ENCODE measurements at regions not wholly inside any gene's neighbourhood (a gene's known extent, or its start where the extent isn't known, plus 50 kb on each side); places are given as distances from the start of the nearest gene placed in this dataset.

DNA sequence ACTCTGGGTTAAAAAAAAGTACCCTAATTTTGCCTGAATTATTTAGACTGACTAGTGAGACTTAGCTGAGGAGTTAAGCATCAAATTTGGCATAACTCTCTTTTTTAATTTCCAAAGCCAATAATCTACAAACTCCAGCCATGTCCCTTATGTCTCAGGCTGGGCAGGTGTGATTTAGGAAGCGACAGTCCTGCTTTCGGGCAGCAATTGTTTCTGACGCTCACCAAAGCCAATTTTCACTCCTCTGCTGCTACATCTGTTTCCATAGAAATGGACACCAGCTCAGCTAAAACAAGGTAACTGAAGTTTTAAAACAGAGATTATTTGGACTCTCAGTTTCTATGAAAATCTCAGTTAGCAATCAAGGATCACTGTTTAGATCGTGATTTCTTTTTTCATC lies 338.7 kb downstream of the ABCC12 start:
- Histone ChIP-seq H3K27me3 (ENCODE audit: control insufficient read depth, extremely low read depth, insufficient read depth, low read length) (no peaks in the 10 kb centered on the region), H3K27ac (ENCODE audit: control insufficient read depth, insufficient read depth, low read length) (no peak overlapping the region), H3K36me3 (ENCODE audit: control insufficient read depth in 2 of 2, extremely low read depth in 1 of 2, insufficient read depth in 2 of 2, low read length in 2 of 2) (no peaks in the 10 kb centered on the region), H3K4me1 (ENCODE audit: control insufficient read depth, extremely low read depth, insufficient read depth, low read length) (no peaks in the 10 kb centered on the region), H3K4me2 (ENCODE audit: control insufficient read depth, extremely low read depth, insufficient read depth, low read depth, low read length) (no peak overlapping the region), H3K9ac (ENCODE audit: control insufficient read depth, extremely low read depth, insufficient read depth, low read length) (no peak overlapping the region), H3K79me2 (ENCODE audit: control insufficient read depth, insufficient read depth, low read length) (no peaks in the 10 kb centered on the region), H3K9me1 (ENCODE audit: control insufficient read depth, extremely low read depth, insufficient read depth, low read length) (no peaks in the 10 kb centered on the region), H3K4me3 (ENCODE audit: control insufficient read depth in 2 of 3, extremely low read depth in 1 of 3, insufficient read depth in 2 of 3, low read depth in 1 of 3, low read length in 3 of 3) (no peak overlapping the region), H3K9me3 (ENCODE audit: control insufficient read depth, low read depth, low read length) (peaks cover 4% of the 10 kb centered on the region), H2AFZ (ENCODE audit: control insufficient read depth, low read length) (no peak overlapping the region), H4K20me1 (ENCODE audit: control insufficient read depth, extremely low read depth, insufficient read depth, low read length) (no peaks in the 10 kb centered on the region)
- DNase-seq (ENCODE audit: low read depth, low spot score) (no peak), FAIRE-seq (no peak)
- TF ChIP-seq, protein P1, sequence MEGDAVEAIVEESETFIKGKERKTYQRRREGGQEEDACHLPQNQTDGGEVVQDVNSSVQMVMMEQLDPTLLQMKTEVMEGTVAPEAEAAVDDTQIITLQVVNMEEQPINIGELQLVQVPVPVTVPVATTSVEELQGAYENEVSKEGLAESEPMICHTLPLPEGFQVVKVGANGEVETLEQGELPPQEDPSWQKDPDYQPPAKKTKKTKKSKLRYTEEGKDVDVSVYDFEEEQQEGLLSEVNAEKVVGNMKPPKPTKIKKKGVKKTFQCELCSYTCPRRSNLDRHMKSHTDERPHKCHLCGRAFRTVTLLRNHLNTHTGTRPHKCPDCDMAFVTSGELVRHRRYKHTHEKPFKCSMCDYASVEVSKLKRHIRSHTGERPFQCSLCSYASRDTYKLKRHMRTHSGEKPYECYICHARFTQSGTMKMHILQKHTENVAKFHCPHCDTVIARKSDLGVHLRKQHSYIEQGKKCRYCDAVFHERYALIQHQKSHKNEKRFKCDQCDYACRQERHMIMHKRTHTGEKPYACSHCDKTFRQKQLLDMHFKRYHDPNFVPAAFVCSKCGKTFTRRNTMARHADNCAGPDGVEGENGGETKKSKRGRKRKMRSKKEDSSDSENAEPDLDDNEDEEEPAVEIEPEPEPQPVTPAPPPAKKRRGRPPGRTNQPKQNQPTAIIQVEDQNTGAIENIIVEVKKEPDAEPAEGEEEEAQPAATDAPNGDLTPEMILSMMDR (optimal IDR thresholded peaks at IDR 0.05 in 1 of 3, IDR thresholded peaks at IDR 0.05 in 1 of 3, conservative IDR thresholded peaks at IDR 0.05 in 1 of 3; ENCODE audit: extremely low read depth in 1 of 3, insufficient read depth in 2 of 3, low read length in 3 of 3), result no peak
- no peak for TF ChIP-seq EZH2 (IDR thresholded peaks at IDR 0.05; ENCODE audit: low read length)
- dilution Hi-C loops (cut with MboI; ENCODE audit: extremely low pct_ligation_motif_present, low sequenced_read_pairs), result no loop called here

DNA sequence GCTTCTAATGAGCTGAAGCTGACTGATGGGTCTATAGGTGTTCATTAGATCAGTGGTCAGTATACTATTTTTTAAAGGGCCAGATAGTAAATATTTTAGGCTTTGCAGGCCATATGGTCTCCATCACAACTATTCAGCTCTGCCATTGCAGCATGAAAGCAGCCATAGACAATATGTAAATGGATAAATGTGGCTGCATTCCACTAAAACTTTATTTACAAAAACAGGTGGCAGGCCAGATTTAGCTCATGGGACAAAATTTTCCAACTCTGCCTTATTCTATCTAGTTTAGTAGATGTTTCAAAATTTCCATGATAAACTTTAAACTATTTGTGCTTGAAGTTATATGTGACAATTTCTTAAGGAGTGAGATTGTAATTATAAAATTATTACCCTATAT lies 339.3 kb downstream of the ABCC12 start:
- no peak for DNase-seq (ENCODE audit: low read depth, low spot score)
- dilution Hi-C loops (cut with MboI; ENCODE audit: extremely low pct_ligation_motif_present, low sequenced_read_pairs), result no loop called here
- Histone ChIP-seq H3K9ac (ENCODE audit: control insufficient read depth, extremely low read depth, insufficient read depth, low read length) (no peak overlapping the region), H3K4me2 (ENCODE audit: control insufficient read depth, extremely low read depth, insufficient read depth, low read depth, low read length) (no peak overlapping the region), H3K4me3 (ENCODE audit: control insufficient read depth in 2 of 3, extremely low read depth in 1 of 3, insufficient read depth in 2 of 3, low read depth in 1 of 3, low read length in 3 of 3) (no peak overlapping the region), H4K20me1 (ENCODE audit: control insufficient read depth, extremely low read depth, insufficient read depth, low read length) (no peaks in the 10 kb centered on the region), H3K27me3 (ENCODE audit: control insufficient read depth, extremely low read depth, insufficient read depth, low read length) (no peaks in the 10 kb centered on the region), H3K36me3 (ENCODE audit: control insufficient read depth in 2 of 2, extremely low read depth in 1 of 2, insufficient read depth in 2 of 2, low read length in 2 of 2) (no peaks in the 10 kb centered on the region), H3K9me3 (ENCODE audit: control insufficient read depth, low read depth, low read length) (peaks cover 4% of the 10 kb centered on the region), H3K9me1 (ENCODE audit: control insufficient read depth, extremely low read depth, insufficient read depth, low read length) (no peaks in the 10 kb centered on the region), H2AFZ (ENCODE audit: control insufficient read depth, low read length) (no peak overlapping the region), H3K27ac (ENCODE audit: control insufficient read depth, insufficient read depth, low read length) (no peak overlapping the region), H3K4me1 (ENCODE audit: control insufficient read depth, extremely low read depth, insufficient read depth, low read length) (no peaks in the 10 kb centered on the region), H3K79me2 (ENCODE audit: control insufficient read depth, insufficient read depth, low read length) (no peaks in the 10 kb centered on the region)
- TF ChIP-seq, protein P1 (optimal IDR thresholded peaks at IDR 0.05 in 1 of 3, IDR thresholded peaks at IDR 0.05 in 1 of 3, conservative IDR thresholded peaks at IDR 0.05 in 1 of 3; ENCODE audit: extremely low read depth in 1 of 3, insufficient read depth in 2 of 3, low read length in 3 of 3), result no peak
- TF ChIP-seq EZH2 (IDR thresholded peaks at IDR 0.05; ENCODE audit: low read length), result no peak
- FAIRE-seq, result no peak
